T-helper 2 cell treated with Interferon-gamma antibody and Interleukin-4, amounts not matched to agents 5 μg/mL and 100 μg/mL, for 36 hours (primary cell): ENCODE measurements at regions not wholly inside any gene's neighbourhood (a gene's known extent, or its start where the extent isn't known, plus 50 kb on each side); places are given as distances from the start of the nearest gene placed in this dataset.

Experiments
- DNase-seq: peaks from one replicate; pipeline ENCODE4 v3.0.0; 2021; ENCODE audit warnings: low spot score
- H3K27ac Mint-ChIP-seq: one replicate; pipeline ENCODE4 v1.8.0; 2021; ENCODE audit warnings: mild to moderate bottlenecking, mixed read lengths
- H3K27me3 Mint-ChIP-seq: one replicate; pipeline ENCODE4 v1.8.0; 2021; ENCODE audit warnings: low read depth, mixed read lengths
- H3K36me3 Mint-ChIP-seq: one replicate; pipeline ENCODE4 v1.8.0; 2021; ENCODE audit warnings: low read depth, mixed read lengths
- H3K4me1 Mint-ChIP-seq: one replicate; pipeline ENCODE4 v1.8.0; 2021; ENCODE audit warnings: low read depth, mixed read lengths
- H3K4me3 Mint-ChIP-seq: one replicate; pipeline ENCODE4 v1.8.0; 2022; ENCODE audit warnings: mild to moderate bottlenecking, moderate library complexity, mixed read lengths
- H3K9me3 Mint-ChIP-seq: one replicate; pipeline ENCODE4 v1.8.0; 2021; ENCODE audit warnings: mixed read lengths

DNA sequence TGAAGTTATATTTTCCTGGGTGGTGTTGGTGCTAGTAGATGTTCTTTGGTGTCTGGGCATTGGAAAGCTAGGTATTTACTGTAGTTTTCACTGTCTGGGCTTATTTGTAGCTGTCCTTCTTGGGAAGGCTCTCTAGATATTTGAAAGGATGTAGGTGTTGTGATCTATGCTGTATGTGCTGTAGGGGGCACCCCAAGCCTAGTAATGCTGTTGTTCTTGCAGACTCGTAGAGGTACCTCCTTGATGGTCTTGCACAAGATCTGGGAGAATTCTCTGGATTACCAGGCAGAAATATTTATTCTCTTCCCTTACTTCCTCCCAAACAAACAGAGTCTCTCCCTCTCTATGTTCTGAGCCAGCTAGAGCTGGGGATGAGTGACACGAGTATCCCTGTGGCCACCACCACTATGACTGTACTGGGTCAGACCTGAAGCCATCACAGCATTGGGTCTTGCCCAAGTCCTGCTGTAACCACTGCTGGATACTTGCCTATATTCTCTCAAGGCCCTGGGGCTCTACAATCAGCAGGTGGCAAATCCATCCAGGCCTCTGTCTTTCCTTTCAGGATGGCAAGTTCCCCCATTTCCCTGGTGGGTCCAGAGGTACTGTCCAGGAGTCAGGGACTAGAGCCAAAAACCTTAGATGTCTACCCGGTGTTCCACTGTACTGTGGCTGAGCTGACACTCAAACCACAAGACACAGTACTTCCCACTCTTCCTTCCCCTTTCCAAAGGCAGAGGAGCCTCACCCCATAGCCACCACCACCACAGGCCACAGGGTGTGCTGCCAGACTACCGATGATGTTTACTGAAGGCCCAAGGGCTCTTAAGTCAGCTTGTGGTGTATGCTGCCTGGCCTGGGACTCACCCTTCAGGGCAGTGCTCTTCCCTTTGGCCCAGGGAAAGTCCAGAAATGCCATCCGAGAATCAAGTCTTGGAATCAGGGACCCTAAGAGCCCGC, 195.2 kb upstream of the DPPA4 start:
- DNase-seq, result no peak
- H3K4me3 Mint-ChIP-seq, result no peak overlapping the region
- no peak overlapping the region for H3K27ac Mint-ChIP-seq
- no peaks in the 10 kb centered on the region for H3K9me3 Mint-ChIP-seq
- no peaks in the 10 kb centered on the region for H3K27me3 Mint-ChIP-seq
- no peaks in the 10 kb centered on the region for H3K4me1 Mint-ChIP-seq
- H3K36me3 Mint-ChIP-seq, result no peaks in the 10 kb centered on the region

DNA sequence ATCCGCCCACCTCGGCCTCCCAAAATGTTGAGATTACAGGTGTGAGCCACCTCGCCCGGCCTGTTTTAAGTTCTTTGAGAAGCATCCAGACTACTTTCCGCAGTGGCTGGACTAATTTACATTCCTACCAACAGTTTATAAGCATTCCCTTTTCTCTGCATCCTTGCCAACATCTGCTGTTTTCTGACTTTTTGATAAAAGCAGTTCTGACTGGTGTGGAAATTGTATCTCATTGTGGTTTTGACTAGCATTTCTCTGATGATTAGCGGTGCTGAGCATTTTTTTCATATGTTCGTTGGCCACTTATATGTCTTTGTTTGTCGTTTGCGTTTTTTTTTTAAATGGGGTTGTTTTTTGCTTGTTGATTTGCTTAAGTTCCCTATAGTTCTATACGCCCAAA, 208.4 kb upstream of the DPPA4 start:
- Mint-ChIP-seq H3K27me3 (no peaks in the 10 kb centered on the region), H3K36me3 (no peaks in the 10 kb centered on the region), H3K4me3 (no peak overlapping the region), H3K9me3 (no peaks in the 10 kb centered on the region), H3K27ac (no peak overlapping the region), H3K4me1 (no peaks in the 10 kb centered on the region)
- DNase-seq, result no peak

DNA sequence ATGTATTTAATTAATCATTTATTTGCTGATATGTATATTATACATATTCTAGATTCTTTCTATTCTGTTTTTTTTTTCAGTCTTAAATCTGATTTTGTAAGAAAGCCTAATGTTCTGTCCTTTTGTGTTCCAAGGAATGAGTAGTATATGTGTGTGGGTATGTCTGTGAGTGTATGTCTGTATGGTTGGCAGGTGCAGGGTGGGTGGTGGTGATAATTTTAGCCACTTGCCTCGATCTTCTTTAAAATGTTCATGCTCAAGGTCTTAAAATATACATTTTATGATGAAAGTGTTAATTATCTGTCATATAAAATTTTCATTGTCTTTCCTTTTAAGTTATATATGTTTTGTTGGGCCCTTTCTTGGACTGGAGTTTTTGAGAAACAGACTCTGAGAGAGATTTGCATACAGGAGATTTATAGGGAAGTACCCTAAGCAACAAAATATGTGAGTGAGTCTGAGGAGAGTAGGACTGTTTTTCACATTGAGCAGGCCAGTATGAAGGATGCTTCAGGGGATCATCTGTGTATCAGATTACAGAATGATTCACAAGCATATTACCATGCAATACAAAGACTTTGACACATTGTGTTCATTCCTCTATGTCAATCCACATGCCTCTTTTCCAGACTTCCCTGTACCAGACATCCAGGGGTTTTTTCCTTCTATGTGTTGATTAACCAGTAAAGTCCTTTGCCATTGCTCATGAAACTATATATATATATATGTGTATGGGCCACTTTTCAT, 211.0 kb upstream of the DPPA4 start:
- H3K27me3 Mint-ChIP-seq, result no peaks in the 10 kb centered on the region
- no peak overlapping the region for H3K27ac Mint-ChIP-seq
- H3K9me3 Mint-ChIP-seq, result no peaks in the 10 kb centered on the region
- H3K4me1 Mint-ChIP-seq, result no peaks in the 10 kb centered on the region
- H3K4me3 Mint-ChIP-seq, result no peak overlapping the region
- DNase-seq, result no peak
- no peaks in the 10 kb centered on the region for H3K36me3 Mint-ChIP-seq

DNA sequence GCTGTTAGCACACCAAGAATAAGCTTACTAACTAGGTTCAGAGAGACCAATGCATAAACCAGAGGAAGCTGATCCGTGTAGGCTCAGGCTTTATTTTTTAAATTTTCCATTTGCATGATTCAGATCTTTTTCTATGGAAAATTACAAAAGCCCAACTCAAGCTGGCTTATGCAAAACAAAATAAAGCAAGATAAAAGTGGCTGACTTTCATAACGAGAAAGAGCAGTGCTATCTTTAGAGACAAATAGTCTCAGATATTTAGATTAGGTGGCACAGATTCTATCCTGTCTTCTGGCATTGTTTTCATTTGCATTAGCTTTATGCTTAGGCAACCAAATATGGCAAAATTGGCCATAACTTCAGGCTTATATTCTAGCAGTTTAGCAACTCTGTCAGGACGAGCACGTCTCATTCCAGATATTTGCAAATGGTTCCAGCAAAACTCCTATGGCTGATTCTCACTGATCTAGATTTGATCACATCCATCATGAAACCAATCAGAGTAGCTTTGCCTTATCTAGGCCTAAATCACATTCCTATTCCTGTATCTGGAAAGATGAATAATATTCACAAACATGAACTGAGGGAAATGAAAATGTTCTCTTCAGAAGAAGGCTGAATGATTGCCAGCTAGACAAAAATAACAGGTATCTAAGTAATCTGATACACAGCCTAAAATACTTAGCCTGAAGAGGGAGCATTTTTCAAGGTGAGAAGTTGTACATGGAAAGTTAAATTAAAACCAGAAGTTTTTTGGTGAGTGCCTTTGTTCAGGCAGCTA, 216.4 kb upstream of the DPPA4 start:
- Mint-ChIP-seq H3K4me1 (no peaks in the 10 kb centered on the region), H3K9me3 (peaks cover 4% of the 10 kb centered on the region), H3K4me3 (no peak overlapping the region), H3K27ac (no peak overlapping the region), H3K27me3 (no peaks in the 10 kb centered on the region), H3K36me3 (no peaks in the 10 kb centered on the region)
- DNase-seq, result no peak

DNA sequence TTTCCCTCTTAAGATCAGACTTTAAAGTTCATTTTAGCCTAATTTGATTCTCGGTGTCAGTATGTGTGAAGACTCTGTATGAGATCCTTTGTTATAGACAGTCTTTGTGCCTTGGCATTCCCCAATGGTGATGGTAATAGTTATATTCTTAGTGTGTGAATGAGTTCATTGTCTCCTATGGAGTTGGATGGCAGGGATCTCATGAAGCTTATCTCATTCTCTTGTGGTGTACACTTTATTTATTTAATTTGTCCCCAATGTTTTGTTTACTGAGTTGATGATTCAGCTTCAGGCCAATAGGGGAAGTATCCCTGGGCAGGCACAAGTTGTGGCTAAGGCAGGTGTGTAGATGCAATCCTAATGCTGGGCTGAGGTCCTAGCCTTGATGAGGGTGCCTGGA, 222.0 kb upstream of the DPPA4 start:
- H3K9me3 Mint-ChIP-seq, result peaks cover 8% of the 10 kb centered on the region
- H3K27me3 Mint-ChIP-seq, result no peaks in the 10 kb centered on the region
- H3K4me1 Mint-ChIP-seq, result peaks cover 4% of the 10 kb centered on the region
- no peak overlapping the region for H3K4me3 Mint-ChIP-seq
- H3K36me3 Mint-ChIP-seq, result no peaks in the 10 kb centered on the region
- H3K27ac Mint-ChIP-seq, result no peak overlapping the region
- DNase-seq, result no peak

DNA sequence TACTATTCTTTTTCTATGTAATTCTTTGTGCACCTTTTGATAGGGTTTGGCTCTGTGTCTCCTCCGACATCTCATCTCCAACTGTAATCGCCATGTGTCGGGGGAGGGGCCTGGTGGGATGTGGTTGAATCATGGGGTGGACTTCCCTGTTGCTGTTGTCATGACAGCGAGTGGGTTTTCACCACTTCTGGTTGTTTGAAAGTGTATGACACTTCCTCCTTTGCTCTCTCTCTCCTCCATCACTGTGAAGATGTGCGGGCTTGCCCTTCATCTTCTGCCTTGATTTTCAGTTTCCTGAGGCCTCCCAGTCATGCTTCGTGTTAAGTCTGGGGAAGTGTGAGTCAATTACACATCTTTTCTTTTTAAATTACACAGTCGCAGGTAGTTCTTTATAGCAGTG, 225.8 kb upstream of the DPPA4 start:
- Mint-ChIP-seq H3K4me1 (peaks cover 4% of the 10 kb centered on the region), H3K27ac (no peak overlapping the region), H3K4me3 (no peak overlapping the region), H3K27me3 (no peaks in the 10 kb centered on the region), H3K36me3 (no peaks in the 10 kb centered on the region), H3K9me3 (peaks cover 4% of the 10 kb centered on the region)
- DNase-seq, result no peak

DNA sequence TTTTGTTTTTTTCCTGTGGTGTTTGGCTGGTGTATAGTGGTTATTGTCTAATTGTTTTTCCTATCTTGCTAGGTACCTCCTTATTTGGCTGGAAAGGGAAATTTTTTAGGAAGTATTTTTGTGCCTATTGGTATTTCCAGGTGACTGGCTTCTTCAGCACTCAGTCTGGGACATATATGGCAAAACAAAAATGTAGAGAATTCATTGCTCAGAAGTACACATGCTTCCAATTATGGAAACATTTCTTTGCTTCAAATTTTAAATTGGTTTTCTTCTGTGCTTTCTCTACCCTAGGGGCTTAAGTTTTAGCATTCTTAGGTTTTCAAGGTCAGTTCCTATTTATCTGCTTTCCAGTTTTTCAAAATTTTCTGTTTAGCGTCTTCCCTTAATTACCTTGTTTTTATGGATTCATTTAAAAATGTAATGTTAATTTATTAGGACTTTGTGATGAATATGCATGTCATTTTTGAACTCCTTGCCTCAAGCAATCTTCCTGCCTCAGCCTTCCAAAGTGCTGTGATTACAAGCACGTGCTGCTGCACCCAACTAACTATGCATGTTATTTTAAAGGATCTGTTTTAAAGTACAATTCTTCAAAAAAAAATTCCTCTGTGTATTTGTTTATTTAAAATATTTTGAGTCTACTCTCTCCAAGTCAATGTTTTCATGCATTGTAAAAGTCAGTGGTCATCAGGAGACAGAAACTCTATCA, 231.9 kb upstream of the DPPA4 start:
- Mint-ChIP-seq H3K27ac (no peak overlapping the region), H3K36me3 (no peaks in the 10 kb centered on the region), H3K9me3 (no peaks in the 10 kb centered on the region), H3K4me1 (no peaks in the 10 kb centered on the region), H3K4me3 (no peak overlapping the region), H3K27me3 (no peaks in the 10 kb centered on the region)
- DNase-seq, result no peak

DNA sequence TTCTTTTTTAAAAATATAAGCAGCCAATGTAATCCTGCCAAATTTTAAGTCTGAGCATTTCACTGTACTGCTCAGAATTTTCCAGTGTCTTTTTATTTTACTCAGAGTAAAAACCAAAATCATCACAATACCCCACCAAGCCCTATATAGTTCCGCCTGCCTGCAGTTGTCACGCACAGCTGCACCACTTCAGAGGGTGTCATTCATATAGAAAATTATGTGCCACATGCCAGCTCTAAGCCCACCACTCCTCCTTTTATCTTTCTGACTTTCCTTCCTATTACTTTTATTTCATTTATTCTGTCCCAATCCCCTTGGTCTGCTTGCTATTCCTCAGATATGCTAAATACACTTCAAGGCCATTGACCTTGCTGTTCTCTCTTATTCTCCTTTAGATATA, 233.1 kb upstream of the DPPA4 start:
- no peaks in the 10 kb centered on the region for H3K9me3 Mint-ChIP-seq
- no peaks in the 10 kb centered on the region for H3K4me1 Mint-ChIP-seq
- no peaks in the 10 kb centered on the region for H3K27me3 Mint-ChIP-seq
- DNase-seq, result no peak
- no peak overlapping the region for H3K4me3 Mint-ChIP-seq
- H3K27ac Mint-ChIP-seq, result no peak overlapping the region
- no peaks in the 10 kb centered on the region for H3K36me3 Mint-ChIP-seq

DNA sequence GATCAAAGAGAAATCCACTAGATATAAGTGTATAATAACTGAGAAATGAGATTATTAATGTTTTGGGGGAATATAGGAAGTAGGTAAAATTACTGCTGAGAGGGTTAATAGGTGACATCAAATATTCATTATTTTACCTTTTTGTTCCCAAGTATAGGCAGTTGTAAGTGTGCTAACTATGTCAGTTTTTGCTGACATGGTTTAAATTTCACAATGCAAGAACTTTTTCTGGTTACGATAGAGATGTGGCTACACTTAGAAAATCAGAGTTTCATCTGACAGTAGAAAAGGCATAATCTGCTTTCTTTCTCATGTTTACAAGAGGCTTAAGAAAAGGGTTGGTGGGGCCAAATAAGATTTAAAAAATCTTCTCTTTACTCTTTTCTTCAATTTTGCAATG, 235.0 kb upstream of the DPPA4 start:
- Mint-ChIP-seq H3K4me1 (no peaks in the 10 kb centered on the region), H3K9me3 (no peaks in the 10 kb centered on the region), H3K27me3 (no peaks in the 10 kb centered on the region), H3K36me3 (no peaks in the 10 kb centered on the region), H3K4me3 (no peak overlapping the region), H3K27ac (no peak overlapping the region)
- no peak for DNase-seq

DNA sequence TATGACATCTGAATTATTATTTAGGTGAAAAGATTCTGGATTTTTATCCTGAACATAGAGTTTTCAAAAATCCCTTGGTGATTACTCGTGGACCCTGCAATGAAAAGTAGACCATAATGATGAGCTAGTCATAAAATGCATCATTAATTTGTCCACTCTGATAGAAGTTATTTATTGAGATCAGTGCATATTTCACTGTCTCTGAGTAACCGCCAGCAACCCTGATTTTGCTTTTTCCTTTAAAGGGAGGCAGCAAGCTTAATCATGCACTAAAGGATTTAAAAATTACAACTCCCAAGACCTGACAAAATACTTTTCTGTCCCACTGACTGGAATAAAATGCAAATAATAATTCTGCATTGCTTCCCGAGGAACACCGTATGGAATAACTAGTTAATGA, 259.6 kb upstream of the DPPA4 start:
- Mint-ChIP-seq H3K27ac (no peak overlapping the region), H3K9me3 (peaks cover 5% of the 10 kb centered on the region), H3K4me3 (no peak overlapping the region), H3K36me3 (no peaks in the 10 kb centered on the region), H3K27me3 (no peaks in the 10 kb centered on the region), H3K4me1 (no peaks in the 10 kb centered on the region)
- no peak for DNase-seq

DNA sequence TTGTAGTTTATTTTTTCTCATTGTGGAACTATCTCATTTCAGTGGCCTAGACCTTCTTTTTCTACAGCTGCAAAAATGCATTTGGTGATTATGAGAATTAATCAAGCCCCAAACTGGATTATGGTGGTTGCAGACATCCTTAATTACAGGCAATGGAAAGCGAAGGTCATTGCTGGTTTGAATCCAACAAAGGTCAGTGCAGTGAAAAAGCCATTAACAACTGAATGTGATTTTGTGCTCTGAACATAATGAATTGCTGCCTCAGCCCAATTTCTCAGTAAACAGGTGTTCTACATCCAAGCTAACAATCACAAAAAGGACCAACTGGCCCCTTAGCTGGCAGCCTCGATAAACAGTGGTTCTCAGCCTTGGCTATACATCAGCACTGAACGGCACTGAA, 260.1 kb upstream of the DPPA4 start:
- H3K4me1 Mint-ChIP-seq, result no peaks in the 10 kb centered on the region
- H3K36me3 Mint-ChIP-seq, result no peaks in the 10 kb centered on the region
- no peaks in the 10 kb centered on the region for H3K27me3 Mint-ChIP-seq
- H3K9me3 Mint-ChIP-seq, result peaks cover 5% of the 10 kb centered on the region
- H3K27ac Mint-ChIP-seq, result no peak overlapping the region
- no peak overlapping the region for H3K4me3 Mint-ChIP-seq
- DNase-seq, result no peak

DNA sequence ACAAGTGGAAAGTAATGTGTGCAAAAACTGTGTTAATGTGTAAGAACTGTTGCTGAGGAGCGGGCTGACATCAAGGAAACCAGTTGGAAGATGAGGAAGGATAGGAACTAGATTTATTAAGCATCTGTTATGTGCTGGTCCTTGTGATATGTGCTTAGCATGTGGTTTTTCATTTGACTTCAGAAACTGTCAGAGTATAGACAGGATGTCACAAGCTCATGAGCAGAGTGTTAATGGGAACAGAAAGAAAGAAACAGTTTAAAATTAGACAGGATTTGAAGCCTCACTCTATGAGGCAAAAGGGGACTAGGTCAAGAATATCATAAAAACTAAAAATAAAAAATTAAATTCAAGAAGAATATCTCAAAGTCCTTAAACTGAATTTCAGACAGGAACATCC, 270.6 kb upstream of the DPPA4 start:
- Mint-ChIP-seq H3K27ac (no peak overlapping the region), H3K4me3 (no peak overlapping the region), H3K9me3 (no peaks in the 10 kb centered on the region), H3K36me3 (no peaks in the 10 kb centered on the region), H3K27me3 (no peaks in the 10 kb centered on the region), H3K4me1 (no peaks in the 10 kb centered on the region)
- DNase-seq, result no peak

DNA sequence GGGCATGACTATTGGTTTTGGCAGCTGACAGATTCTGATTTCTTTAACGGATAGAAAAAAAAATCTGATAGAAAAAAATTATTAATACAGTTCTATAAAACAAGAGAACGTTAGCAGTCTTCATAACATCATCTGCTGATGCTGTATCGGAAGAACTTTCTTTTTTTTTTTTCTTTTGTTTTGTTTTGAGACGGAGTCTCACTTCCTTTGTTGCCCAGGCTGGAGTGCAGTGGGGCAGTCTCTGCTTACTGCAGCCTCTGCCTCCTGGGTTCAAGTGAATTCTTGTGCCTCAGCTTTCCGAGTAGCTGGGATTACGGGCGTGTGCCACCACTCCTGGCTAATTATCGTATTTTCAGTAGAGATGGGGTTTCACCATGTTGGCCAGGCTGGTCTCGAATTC, 271.2 kb upstream of the DPPA4 start:
- no peaks in the 10 kb centered on the region for H3K9me3 Mint-ChIP-seq
- H3K4me3 Mint-ChIP-seq, result no peak overlapping the region
- DNase-seq, result no peak
- H3K27me3 Mint-ChIP-seq, result no peaks in the 10 kb centered on the region
- H3K4me1 Mint-ChIP-seq, result no peaks in the 10 kb centered on the region
- no peaks in the 10 kb centered on the region for H3K36me3 Mint-ChIP-seq
- no peak overlapping the region for H3K27ac Mint-ChIP-seq
